HG03097 (cell line): ENCODE measurements at regions not wholly inside any gene's neighbourhood (a gene's known extent, or its start where the extent isn't known, plus 50 kb on each side); places are given as distances from the start of the nearest gene placed in this dataset.
"Not testable (repeated sequence)": the region's sequence is repeated elsewhere in the genome, so short reads cannot be mapped to it uniquely, and the experiment has no call there.

Source experiments
- ATAC-seq: cut with Tn5 transposase; IDR thresholded peaks from one replicate; pipeline ENCODE4 v1.9.1; 2021; ENCODE audit not compliant: unreplicated experiment, low FRiP score

DNA sequence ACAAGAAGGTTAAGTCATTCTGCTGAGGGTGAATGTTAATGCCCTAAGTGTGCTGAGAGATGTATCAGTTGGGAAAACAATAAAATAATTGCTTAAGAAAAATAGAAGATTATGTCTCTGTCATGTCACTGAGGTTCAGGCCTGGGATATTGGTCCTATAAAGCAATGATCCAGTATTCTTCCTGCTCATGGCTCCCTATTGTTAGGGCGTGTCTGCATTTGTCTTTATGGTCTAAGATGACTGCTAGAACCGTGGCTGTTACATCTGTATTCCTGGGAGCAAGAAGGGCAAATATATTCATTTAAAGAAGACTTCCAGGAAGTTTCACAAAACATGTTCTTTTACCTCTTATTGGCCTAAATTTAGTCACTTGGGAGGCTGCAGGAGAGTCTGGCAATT, 125.0 kb downstream of the KCNE4 start:
- no peak for ATAC-seq

DNA sequence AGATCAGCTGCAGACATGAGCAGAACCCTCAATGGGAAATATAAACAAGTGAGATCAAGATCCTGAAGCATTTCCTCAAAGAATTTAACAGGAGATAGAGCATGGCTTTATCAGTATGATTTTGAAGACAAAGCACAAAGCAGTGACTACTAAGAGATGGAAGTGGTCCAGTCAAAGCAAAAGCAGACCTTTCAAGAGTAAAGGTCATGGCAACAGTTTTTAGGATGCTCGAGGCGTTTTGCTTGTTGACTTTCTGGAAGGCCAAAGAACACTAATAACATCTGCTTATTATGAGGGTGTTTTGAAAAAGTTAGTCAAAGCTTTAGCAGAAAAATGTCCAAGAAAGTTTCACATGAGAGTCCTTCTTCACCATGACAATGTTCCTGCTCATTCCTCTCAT, 128.5 kb downstream of the KCNE4 start:
- no peak for ATAC-seq

DNA sequence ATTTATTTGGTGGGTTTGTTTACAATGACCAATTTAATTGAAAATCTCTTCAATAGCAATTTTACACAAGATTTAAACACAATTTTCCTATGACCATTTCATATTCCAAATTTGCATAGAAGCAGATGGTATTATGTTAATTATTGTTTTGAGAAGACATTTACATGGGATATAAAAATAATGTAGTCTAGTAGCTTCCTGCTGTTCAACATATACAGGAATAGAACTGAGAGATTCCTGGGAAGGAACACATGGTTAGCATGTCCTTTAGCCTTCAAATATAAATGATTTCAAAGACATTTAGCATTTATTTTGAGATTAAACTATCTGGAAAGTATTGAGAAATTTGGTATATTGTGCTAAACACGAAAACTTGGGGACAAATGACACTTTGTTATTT, 129.6 kb downstream of the KCNE4 start:
- no peak for ATAC-seq

DNA sequence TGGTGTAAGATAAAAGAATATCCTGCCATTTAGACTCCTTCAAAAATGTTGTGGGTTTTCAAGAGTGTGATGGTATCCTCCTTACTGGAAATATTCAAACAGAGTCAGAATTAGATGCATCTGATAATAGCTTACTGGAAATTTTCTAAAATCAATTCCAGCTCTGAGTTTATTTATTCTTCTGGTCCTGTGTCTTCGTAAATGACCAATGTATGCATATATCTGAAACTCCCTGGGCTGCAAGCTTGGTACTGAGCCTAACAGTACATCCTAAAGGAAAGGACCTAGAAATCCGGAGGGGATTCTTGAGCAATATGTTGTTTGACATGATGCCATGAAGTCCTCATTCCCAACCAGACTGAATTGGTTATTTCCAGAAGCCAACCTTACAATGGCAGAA, 130.4 kb downstream of the KCNE4 start:
- ATAC-seq = no peak

DNA sequence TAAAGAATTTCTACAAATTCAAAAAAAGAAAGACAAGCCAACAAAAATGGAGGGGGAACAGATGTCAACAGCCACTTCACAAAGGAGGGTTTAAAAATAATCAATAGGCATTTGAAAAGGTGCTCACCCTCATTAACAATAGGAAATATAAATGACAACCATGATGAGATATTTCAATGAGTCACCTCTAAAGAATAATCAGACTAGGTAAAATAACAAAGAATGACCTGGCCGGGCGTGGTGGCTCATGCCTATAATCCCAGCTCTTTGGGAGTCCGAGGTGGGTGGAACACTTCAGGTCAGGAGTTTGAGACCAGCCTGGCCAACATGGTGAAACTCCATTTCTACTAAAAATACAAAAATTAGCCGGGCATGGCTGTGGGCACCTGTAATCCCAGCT, 133.6 kb downstream of the KCNE4 start:
- no peak for ATAC-seq

DNA sequence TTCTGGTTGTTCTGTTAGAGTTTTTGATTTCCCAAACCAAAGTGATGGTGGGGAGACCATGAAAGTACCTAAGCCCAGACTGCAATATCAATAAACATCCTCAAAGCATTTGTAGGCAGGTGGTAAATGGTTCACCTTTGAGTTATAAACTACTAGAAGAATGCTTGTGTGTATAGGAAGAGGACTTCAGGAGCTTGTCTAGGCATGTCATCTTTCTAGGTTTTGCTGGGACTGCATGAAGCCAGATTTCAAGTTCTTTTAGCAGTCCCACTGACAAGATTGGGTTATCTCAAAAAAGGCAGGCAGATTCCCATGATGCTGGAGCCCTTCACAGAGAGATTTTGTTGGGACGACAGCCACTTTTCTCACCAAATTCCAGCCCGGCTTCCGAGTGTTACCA, 135.3 kb downstream of the KCNE4 start:
- no peak for ATAC-seq

DNA sequence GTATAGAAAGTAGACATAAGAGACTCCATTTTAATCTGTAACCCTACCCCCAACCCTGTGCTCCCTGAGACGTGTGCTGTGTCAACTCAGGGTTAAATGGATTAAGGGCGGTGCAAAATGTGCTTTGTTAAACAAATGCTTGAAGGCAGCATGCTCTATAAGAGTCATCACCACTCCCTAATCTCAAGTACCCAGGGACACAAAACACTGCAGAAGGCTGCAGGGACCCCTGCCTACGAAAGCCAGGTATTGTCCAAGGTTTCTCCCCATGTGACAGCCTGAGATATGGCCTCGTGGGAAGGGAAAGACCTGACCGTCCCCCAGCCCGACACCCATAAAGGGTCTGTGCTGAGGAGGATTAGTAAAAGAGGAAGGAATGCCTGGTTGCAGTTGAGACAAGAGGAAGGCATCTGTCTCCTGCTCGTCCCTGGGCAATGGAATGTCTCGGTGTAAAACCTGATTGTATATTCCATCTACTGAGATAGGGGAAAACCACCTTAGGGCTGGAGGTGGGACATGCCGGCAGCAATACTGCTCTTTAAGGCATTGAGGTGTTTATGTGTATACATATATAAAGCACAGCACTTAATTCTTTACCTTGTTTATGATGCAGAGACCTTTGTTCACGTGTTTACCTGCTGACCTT, 138.7 kb downstream of the KCNE4 start:
- not testable (repeated sequence) for ATAC-seq

DNA sequence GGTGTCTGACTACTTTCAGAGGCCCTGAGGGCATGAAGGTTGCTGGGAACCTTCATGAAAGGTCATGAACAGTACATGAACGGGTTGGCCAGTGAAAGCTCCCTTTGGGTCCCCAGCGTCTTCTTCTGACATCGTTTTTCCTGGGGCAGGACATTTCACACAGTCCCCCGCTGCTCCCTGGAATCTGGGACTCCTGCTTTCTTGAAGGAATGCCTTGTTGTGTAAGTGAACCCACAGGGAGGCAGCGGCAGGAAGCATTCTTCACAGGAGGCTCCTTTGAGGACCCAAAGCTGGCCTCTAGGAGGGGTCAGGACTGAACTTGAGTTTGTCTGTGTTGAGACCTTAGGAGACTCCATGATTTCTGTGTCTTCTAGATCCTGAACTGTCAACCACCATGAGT, 144.3 kb downstream of the KCNE4 start:
- ATAC-seq = no peak

DNA sequence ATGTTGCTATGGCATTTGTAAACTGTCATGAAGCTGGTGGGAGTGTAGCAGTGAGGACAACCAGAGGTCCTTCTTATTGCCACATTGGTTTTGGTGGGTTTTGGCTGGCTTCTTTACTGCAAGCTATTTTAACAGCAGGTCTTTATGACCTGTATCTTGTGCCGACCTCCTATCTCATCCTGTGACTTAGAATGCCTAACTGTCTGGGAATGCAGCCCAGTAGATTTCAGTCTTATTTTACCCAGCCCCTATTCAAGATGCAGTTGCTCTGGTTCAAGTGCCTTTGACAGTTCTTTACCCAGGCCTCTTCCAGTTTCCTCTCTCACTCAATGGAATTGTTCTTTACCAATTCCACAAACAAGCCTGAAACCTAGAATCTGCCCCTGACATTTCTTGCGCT, 145.1 kb downstream of the KCNE4 start:
- no peak for ATAC-seq

DNA sequence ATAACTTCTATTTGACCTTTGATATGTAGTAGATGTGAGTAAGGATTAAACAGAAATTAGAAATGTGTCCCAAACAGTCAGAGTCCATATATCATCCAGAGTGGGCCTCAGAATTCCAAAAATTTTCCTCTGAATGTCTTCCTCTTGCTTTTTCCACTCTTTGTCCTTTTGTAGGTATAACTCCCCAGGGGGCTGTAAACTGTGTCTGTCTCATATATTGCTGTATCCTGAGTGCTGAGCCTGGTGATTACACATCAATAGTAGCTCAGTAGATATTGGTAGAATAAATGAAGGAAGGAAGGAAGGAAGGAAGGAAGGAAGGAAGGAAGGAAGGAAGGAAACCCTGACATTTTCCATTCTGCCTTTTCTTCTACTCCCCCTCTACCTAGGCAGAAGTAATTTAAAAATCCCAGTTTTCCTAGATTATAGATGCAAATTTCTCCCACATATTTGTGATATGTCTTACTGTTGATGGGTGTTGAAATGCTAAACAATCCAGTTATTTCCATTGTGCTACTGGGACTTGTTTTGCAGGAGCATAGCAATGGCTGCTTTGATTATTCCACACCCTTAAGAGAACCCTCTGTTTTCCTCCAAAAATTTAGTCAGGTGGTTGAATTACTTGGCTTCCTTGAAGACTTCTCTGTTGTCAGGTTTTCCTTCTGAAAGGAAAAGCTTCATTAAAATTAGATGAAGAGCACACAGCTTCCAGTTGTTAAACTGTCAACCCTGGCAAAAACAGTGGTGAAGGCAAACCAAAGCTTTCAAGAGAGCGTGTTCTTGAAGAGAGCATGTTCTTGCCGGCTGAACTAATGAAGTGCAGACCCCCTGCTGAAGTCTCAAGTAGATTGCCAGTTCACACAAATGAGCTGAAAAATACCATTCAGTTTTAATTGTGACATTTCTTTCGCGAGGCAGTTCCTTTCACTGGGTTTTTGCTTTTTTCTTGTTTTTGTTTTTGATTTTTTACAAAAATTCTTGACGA, 147.8 kb downstream of the KCNE4 start:
- ATAC-seq = no peak

DNA sequence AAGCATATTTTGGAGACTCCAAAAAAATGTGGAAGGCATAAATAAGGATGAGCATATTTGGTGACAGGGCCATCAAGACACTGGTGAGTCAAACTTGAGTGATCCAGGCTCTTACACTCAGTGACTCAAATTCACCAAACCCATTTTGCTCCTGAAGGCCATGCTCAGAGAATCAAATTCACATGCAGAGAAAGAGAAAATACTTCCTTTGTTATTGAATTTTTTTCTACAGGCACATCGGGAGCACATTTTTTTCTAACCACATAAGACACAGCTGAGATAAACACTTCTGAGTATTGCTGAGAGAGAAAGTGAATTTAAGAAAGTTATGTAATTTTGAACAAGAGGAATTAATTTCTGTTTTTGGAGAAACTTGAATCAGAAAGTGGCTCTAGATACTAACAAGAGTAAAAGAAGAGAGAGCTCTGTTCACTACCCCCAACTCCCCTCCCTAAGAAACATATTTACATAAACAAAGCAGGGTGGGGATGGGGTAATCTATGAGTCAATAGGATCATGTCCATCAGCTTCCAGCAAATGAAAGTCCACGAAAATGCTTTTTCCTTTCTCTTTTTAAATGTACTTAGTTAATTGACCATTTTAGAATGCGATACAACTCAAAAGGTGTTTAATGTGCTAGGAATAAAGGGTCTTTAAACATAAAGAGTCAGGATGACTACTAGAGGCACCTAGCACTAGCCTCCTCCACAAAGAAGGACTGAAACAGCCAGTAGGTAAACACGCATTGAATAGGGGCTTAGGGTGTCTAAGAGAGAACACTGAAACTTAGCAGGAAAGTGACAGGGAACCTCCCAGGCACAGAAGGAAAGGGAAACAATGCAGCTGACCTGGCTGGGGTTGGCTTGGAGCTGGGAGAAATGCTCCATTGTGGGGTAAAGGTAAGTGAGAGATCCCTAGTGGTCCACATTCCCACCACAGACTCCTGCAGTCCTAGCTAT, 152.3 kb downstream of the KCNE4 start:
- no peak for ATAC-seq

DNA sequence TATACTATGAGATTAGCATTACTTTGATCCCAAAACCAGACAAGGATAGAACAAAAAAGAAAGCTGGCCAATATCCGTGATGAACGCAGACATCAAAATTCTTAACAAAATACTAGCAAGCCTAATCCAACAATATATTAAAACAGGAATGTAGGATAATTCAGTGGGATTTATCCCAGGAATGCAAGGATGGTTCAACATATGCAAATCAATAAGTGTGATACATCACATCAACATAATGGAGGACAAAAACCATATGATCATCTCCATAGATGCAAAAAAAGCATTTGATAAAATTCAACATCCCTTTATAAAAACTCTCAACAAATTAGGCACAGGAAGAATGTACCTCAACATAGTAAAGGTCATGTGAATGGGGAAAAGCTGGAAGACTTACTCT, 158.5 kb downstream of the KCNE4 start:
- ATAC-seq = no peak

DNA sequence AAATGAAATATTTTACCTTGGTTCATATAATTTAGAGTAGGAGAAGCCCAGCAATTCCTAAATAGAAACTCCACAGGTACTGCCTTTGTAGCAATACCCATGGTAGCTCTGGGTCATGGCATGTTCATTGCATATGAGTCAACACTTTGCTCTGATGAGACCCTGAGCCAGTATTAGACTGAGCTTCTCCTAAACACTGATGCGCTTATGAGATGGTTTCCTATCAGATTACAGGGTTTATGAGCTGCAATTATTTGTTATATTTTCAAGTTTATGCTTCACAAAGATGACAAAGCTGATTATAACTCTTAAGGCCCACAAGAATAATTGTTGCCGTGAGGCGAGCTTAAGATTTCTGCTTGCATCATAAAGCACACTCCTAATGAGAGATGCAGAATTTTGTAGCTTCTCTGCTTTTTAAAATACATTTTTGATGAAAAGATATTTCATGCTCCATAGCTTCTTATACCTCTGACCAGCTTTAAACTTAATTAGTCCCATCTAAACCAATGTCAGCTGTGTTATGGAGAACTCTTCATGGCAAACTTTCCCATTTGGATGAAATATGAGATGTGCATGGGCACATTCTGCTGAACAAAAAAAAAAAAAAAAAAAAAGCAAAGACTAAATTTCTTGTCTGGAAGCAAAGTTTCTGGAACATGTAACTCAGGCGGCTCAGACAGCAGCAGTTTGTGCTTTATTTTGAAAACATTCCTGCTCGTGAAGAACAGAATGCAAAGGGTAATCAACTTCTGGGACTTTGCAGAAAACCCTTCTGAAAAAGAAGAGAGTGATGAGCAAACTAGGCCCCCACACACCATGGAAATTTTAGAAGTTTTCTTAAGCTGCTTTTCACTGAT, 162.6 kb downstream of the KCNE4 start:
- ATAC-seq = no peak

DNA sequence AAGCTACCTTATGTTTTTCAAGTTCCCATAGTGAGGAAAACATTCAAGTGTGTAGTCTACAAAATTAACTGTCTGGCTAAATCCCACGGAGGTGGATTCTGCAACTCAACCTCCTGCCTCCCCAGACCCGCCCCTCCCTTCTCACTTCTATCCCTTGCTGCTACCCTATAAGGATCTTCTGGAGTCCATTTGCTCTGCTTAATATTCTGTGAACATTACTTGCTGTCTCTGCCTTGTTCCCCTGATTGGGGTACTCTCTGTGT, 163.2 kb downstream of the KCNE4 start:
- ATAC-seq = no peak

DNA sequence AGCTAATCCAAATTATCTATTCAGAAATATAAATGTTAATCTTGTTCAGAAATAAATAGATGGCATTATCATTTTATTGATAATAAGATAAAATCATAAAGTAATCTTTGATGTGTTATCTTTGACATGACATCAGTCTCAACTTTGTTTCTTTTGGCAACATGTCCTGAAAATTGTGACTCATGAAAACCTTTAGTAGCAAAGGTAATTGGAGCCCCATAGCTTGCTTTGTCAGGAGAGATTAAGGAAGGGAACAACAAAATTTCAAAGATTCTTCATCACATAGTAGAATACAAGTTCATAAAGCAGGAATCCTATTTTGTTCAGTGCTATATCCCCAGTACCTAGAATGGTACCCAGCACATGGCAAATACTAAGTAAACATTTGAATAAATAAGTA, 165.4 kb downstream of the KCNE4 start:
- no peak for ATAC-seq

DNA sequence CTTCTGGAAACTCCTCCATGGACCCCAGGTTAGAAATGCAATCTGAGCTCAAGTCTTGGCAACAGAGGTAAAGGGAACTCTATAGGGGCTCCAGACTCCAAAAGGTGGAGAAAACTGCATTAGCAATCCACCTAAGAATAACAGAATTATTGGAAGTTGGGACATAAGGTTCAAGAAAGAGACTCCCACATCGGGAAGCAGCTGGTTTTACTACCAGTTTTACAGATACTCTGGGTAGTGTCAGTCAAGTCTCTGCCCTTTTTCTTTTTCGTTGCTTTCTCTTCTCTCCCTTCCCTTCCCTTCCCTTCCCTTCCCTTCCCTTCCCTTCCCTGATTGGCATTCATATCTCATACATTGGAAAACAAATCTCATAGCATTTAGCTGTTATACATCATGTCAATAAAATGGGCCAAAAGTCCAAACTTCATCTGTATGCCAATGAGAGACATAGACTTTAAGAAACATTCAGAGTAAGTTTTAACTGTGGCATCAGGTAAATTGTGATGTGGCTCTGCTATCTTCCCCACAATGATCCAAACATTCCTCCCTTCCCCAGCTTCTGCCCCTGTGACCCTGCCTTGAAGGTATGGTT, 166.7 kb downstream of the KCNE4 start:
- ATAC-seq = no peak

DNA sequence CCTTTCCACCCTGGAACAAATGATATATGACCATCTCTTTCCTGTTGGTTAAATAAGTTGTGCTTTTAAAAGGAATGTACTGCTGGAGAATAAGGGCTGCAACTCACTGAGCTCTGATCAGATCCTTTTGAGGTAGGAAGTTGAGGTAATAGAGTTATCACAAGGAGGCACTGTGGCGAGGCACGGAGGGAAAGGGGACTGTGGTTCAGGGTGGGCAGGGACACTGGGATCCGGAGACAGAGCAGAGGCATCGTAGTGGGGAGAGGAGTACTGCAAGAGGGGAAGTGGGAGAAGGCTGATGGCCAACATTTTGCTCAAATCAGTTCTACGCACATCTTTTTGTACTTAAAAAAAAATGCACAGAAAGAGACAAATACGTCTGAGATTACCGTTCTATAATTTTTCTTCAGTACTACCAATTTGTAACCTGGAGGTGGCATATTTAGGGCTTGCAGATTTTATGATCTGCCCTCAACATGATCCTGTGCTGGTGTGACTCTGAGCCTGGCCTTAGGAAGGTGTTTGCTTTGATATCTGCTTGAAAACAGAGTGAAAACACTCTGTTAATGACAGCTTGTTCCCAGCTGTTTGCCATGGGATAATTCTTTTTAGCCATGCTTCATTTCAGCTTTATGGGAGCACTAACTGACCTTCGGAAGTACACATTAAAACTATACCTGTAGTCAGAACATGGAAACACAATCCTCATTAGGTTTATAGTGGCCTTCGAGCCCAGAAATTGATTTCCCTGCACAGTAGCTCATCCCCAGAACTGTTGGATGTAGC, 168.1 kb downstream of the KCNE4 start:
- ATAC-seq = no peak

DNA sequence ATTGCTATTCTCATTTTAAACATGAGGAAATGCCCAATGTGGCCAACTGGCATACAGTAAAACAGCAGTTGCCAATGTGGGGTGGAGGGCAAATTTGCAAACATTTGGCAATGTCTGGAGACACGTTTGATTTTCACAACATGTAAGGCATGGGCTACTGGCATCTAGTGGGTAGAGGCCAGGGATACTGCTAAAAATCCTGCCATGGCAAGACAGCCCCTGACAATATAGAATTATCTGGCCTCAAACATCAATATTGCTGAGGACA, 168.6 kb downstream of the KCNE4 start:
- no peak for ATAC-seq

DNA sequence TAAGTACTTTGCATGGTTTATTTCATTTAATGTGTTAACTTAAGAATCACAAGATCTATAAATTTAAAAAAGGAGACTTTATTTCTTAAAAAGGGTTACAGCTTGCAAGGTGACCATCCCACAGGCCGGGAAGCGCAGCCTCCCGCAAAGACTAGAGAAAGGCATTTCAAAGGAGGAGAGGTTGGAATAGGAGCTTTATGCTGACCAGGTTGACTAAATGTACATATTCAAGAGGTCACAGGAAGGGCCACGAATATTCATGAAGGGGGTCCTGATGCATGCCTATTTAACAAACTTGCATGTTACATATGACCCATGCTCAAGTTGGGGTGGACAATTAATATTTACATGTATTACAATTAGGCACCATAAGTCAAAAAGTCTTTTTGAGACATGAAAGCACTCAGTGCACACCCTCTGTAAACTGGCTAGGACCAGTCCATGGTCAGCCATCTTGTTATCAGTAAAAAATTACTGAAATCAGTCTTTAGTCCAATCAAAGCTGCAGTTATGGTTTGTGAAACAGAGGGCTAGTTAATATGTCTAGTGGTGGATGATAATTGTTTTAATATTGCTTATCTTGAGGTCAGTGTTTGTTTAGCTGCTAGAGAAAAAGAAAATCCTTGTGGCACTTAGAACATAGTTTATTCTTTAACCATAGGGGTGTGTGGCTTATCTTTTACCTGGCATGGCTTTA, 169.3 kb downstream of the KCNE4 start:
- ATAC-seq = no peak
